HS-5 (cell line): ENCODE measurements at regions not wholly inside any gene's neighbourhood (a gene's known extent, or its start where the extent isn't known, plus 50 kb on each side); places are given as distances from the start of the nearest gene placed in this dataset.
"Not testable (repeated sequence)": the region's sequence is repeated elsewhere in the genome, so short reads cannot be mapped to it uniquely, and the experiment has no call there.

Experiments
- DNase-seq: peaks from one replicate; pipeline ENCODE4 v3.0.0-alpha.2; 2012; ENCODE audit warnings: low read depth

DNA sequence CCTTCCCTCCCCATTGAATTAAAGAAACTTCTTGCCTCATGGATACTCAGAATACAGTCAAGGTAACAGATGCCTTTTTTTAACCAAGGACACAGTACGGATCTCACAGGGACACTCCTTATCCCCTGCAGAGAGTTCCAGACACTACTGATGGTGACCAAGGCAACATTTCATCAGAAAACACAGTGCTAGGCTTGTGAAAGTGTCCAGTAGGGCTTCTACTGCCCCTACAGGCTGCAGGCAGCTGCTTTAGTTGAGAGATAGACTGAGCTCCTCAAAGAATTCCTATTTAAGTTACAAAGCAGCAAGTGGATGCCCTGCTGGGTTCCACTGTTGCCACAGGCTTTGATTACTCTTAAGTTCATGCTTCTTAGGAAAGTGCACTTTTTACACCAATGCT, 2137.8 kb upstream of the DEFB115 start:
- DNase-seq = not testable (repeated sequence)

- not testable (repeated sequence) for DNase-seq
These were observed 2137.4 kb upstream of the DEFB115 start for GRCh38 chr20:29120088-29120487.

GRCh38 chr20:29120575-29120974, 2136.9 kb upstream of the DEFB115 start:
- DNase-seq = not testable (repeated sequence)

- DNase-seq = not testable (repeated sequence)
These were observed 2134.7 kb upstream of the DEFB115 start for GRCh38 chr20:29122784-29123183.

- no peak for DNase-seq
These were observed 2133.6 kb upstream of the DEFB115 start for GRCh38 chr20:29123861-29124260.
